Ureter (tissue), 1 donor: ENCODE measurements at regions not wholly inside any gene's neighbourhood (a gene's known extent, or its start where the extent isn't known, plus 50 kb on each side); places are given as distances from the start of the nearest gene placed in this dataset.
"Not testable (repeated sequence)": the region's sequence is repeated elsewhere in the genome, so short reads cannot be mapped to it uniquely, and the experiment has no call there.

Source experiments
- DNase-seq: peaks from one replicate; pipeline ENCODE4 v3.0.0-alpha.2; 2020; ENCODE audit warnings: low spot score
- donor health status: DM: yes; HTN: yes; CAD: no.

- no peak for DNase-seq
Measured at GRCh38 chr6:2307799-2308198, 62.4 kb upstream of the GMDS start.

GRCh38 chr6:2305951-2306350 is 60.5 kb upstream of the GMDS start:
- no peak for DNase-seq

DNA sequence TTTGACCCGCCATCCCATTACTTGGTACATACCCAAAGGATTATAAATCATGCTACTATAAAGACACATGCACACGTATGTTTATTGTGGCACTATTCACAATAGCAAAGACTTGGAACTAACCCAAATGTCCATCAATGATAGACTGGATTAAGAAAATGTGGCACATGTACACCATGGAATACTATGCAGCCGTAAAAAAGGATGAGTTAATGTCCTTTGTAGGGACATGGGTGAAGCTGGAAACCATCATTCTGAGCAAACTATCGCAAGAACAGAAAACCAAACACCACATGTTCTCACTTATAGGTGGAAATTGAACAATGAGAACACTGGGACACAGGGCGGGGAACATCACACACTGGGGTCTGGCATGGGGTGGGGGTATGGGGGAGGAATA is 57.1 kb upstream of the GMDS start:
- not testable (repeated sequence) for DNase-seq

- no peak for DNase-seq
Measured at GRCh38 chr6:2296781-2297180, 51.4 kb upstream of the GMDS start.
